ENCODE measurements at regions not wholly inside any gene's neighbourhood (a gene's known extent, or its start where the extent isn't known, plus 50 kb on each side); places are given as distances from the start of the nearest gene placed in this dataset.

GRCh38 chr16:88131256-88131655 lies 180.0 kb downstream of the BANP start:
- no peak for TF ChIP-seq EZH2phosphoT487 (IDR thresholded peaks at IDR 0.05; ENCODE audit: low read depth)
- TF ChIP-seq CTCF (IDR thresholded peaks at IDR 0.05; ENCODE audit: low read depth, low read length): no peak
